ENCODE measurements at regions not wholly inside any gene's neighbourhood (a gene's known extent, or its start where the extent isn't known, plus 50 kb on each side); places are given as distances from the start of the nearest gene placed in this dataset.

DNA sequence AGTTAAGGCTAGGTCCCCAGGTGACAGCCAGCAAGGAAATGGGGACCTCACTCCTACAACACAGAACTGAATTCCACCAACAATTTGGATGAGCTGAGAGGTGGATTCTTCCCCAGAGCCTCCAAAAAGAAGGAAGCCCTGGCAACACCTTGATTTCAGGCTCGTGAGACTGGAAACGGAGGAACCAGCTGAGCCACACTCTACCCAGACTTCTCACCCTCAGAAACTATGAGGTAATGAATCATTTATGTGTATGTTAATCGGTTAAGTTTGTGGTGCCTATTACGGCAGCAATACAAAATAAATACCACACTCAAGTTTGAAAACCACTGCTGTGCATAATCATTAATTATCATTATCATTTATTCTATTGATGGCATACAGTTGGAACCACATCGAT is 532.4 kb upstream of the ANKRD30A start:
- no peak overlapping the region for H3K27ac ChIP-seq (ENCODE audit: low read depth, low read length)
- H3K36me3 ChIP-seq (ENCODE audit: control insufficient read depth, insufficient read depth, low read length): no peaks in the 10 kb centered on the region
- no peak overlapping the region for H3K4me3 ChIP-seq (ENCODE audit: low read length)
- no peaks in the 10 kb centered on the region for H3K4me1 ChIP-seq (ENCODE audit: control insufficient read depth, insufficient read depth, low read length)
- H3K9ac ChIP-seq (ENCODE audit: low read length): no peak overlapping the region
- H3K27me3 ChIP-seq (ENCODE audit: control insufficient read depth, insufficient read depth, low read length): no peaks in the 10 kb centered on the region

DNA sequence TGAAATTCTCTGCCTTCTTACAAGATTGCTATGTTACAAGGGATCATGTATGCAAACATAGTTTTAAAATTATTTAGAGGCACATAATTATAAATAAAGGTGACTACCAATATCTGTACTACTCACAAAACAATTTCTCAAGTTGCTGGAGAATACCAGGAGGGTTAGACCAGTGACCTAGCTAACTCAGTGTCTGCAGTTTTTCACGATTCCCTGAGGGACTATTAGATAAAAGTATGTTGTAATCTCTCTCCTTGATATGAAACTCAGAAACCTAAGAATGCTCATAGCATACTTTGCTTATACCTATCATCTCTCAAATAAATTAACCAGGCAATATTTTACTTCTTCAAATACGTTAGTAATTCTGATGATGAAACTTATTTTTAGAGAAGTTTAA is 534.0 kb upstream of the ANKRD30A start:
- H3K9ac ChIP-seq (ENCODE audit: low read length): no peak overlapping the region
- no peak overlapping the region for H3K27ac ChIP-seq (ENCODE audit: low read depth, low read length)
- H3K4me1 ChIP-seq (ENCODE audit: control insufficient read depth, insufficient read depth, low read length): no peaks in the 10 kb centered on the region
- no peak overlapping the region for H3K4me3 ChIP-seq (ENCODE audit: low read length)
- no peaks in the 10 kb centered on the region for H3K36me3 ChIP-seq (ENCODE audit: control insufficient read depth, insufficient read depth, low read length)
- H3K27me3 ChIP-seq (ENCODE audit: control insufficient read depth, insufficient read depth, low read length): no peaks in the 10 kb centered on the region

DNA sequence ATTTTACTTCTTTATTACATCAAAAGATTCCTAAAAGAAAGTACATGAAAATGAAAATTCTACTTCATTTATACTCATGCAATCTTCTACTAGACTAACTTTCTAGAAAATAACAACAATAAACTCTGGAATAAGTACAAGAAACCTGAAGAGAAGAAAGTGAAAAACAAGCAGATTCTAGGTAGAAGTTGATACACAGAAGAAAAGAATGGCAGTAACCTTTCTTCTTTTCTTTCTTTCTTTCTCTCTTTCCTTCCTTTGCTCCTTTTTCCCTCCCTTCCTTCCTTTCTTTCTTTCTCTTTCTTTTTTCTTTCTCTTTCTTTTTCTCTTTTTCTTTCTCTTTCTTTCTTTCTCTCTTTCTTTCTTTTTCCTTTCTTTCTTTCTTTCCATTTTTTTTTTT is 541.7 kb upstream of the ANKRD30A start:
- Histone ChIP-seq H3K4me1 (ENCODE audit: control insufficient read depth, insufficient read depth, low read length) (no peaks in the 10 kb centered on the region), H3K4me3 (ENCODE audit: low read length) (no peak overlapping the region), H3K36me3 (ENCODE audit: control insufficient read depth, insufficient read depth, low read length) (no peaks in the 10 kb centered on the region), H3K27me3 (ENCODE audit: control insufficient read depth, insufficient read depth, low read length) (no peaks in the 10 kb centered on the region), H3K9ac (ENCODE audit: low read length) (no peak overlapping the region), H3K27ac (ENCODE audit: low read depth, low read length) (no peak overlapping the region)

DNA sequence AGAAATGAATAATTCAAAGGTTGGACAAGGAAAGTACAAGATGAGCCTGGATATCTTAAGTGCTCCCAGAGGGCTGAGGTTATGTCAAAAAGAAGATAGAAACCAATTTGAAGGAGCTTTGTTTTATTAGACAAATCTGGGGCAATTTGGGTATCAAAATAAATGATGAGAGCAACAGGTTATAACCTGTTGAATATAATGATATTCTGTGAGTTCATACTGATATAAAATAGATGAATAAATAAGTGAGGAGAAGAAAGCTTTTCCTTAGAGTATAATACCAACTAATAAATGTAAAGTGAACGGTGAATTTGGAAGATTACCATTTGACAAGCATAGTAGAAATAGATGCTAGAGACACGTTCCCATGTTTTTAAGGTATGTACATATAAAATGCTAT is 544.2 kb upstream of the ANKRD30A start:
- no peaks in the 10 kb centered on the region for H3K36me3 ChIP-seq (ENCODE audit: control insufficient read depth, insufficient read depth, low read length)
- no peak overlapping the region for H3K27ac ChIP-seq (ENCODE audit: low read depth, low read length)
- H3K4me1 ChIP-seq (ENCODE audit: control insufficient read depth, insufficient read depth, low read length): no peaks in the 10 kb centered on the region
- H3K9ac ChIP-seq (ENCODE audit: low read length): no peak overlapping the region
- no peak overlapping the region for H3K4me3 ChIP-seq (ENCODE audit: low read length)
- H3K27me3 ChIP-seq (ENCODE audit: control insufficient read depth, insufficient read depth, low read length): no peaks in the 10 kb centered on the region

DNA sequence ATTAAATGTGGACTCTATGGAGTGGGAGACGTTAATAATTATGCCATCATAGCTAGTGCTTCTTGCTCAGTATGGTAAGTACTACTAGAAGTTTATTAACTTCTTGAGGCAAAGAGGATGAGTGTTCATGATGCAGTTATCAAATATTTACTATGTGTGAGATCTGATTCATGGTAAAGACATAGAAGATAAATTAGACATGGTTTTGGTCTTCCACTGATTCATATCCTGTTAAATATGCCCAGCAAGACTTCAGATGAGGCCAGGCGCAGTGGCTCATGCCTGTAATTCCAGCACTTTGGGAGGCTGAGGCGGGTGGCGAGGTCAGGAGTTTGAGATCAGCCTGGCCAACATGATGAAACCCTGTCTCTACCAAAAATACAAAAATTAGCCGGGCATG is 547.1 kb upstream of the ANKRD30A start:
- Histone ChIP-seq H3K9ac (ENCODE audit: low read length) (no peak overlapping the region), H3K27ac (ENCODE audit: low read depth, low read length) (no peak overlapping the region), H3K4me3 (ENCODE audit: low read length) (no peak overlapping the region), H3K36me3 (ENCODE audit: control insufficient read depth, insufficient read depth, low read length) (no peaks in the 10 kb centered on the region), H3K4me1 (ENCODE audit: control insufficient read depth, insufficient read depth, low read length) (no peaks in the 10 kb centered on the region), H3K27me3 (ENCODE audit: control insufficient read depth, insufficient read depth, low read length) (no peaks in the 10 kb centered on the region)

DNA sequence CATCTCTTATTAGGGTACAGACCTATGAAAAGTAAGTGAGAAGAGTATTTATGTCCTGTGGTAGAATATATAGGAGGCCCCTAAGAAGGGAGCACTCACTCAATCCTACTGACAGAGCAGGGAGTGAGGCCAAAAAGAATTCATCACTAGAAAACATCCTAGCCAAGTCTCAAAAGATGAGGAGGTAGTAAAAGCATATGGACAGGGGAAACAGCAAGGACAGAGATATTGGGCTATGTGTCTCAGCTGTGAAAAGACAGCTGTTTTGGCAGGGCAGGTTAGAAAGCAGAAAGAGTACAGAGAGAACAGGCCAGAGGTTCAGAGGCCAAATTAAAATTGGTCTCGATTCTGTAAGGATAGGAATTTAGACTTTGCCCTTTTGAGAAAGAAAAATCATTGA is 548.3 kb upstream of the ANKRD30A start:
- Histone ChIP-seq H3K27ac (ENCODE audit: low read depth, low read length) (no peak overlapping the region), H3K27me3 (ENCODE audit: control insufficient read depth, insufficient read depth, low read length) (no peaks in the 10 kb centered on the region), H3K9ac (ENCODE audit: low read length) (no peak overlapping the region), H3K36me3 (ENCODE audit: control insufficient read depth, insufficient read depth, low read length) (no peaks in the 10 kb centered on the region), H3K4me1 (ENCODE audit: control insufficient read depth, insufficient read depth, low read length) (no peaks in the 10 kb centered on the region), H3K4me3 (ENCODE audit: low read length) (no peak overlapping the region)

DNA sequence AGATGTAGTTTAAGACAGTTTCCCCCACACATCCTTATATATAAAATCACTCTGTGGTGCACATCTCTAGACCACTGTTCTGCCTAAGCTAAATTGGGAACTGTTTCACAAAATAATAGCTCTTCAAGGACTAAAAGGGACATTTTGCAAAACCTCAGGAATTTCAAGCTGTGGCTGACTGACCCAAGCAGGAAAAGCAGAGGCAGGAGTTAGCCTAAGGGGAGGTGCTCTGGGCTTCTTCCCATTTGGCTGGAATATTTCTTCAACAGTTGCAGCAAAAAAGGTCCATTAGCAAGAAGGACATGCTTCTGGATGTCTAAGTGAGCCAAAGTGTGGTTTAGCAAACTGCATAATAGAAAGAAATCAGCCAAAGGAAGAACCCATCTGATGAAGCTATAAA is 551.2 kb upstream of the ANKRD30A start:
- Histone ChIP-seq H3K4me3 (ENCODE audit: low read length) (no peak overlapping the region), H3K9ac (ENCODE audit: low read length) (no peak overlapping the region), H3K27me3 (ENCODE audit: control insufficient read depth, insufficient read depth, low read length) (no peaks in the 10 kb centered on the region), H3K36me3 (ENCODE audit: control insufficient read depth, insufficient read depth, low read length) (no peaks in the 10 kb centered on the region), H3K27ac (ENCODE audit: low read depth, low read length) (no peak overlapping the region), H3K4me1 (ENCODE audit: control insufficient read depth, insufficient read depth, low read length) (no peaks in the 10 kb centered on the region)

DNA sequence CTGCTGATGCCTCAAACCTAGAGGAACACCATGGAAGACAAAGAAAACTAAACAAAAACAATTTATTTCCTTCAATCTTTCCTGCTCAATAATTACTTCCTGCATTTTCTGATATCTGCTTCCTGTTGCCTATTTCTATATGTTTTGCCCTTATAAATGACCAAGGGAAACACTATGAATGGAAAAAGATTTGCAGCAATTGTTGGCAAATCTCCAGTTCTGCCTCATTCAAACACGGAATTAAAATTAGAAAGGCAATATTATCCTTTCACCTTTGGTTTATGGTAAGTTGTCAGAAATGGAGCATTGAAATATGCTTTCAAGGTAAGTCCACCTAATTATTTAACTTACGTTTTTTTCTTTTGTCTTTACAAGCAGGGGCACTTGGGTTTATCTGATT is 552.2 kb upstream of the ANKRD30A start:
- Histone ChIP-seq H3K9ac (ENCODE audit: low read length) (no peak overlapping the region), H3K27me3 (ENCODE audit: control insufficient read depth, insufficient read depth, low read length) (no peaks in the 10 kb centered on the region), H3K4me3 (ENCODE audit: low read length) (no peak overlapping the region), H3K4me1 (ENCODE audit: control insufficient read depth, insufficient read depth, low read length) (no peaks in the 10 kb centered on the region), H3K36me3 (ENCODE audit: control insufficient read depth, insufficient read depth, low read length) (no peaks in the 10 kb centered on the region), H3K27ac (ENCODE audit: low read depth, low read length) (no peak overlapping the region)

DNA sequence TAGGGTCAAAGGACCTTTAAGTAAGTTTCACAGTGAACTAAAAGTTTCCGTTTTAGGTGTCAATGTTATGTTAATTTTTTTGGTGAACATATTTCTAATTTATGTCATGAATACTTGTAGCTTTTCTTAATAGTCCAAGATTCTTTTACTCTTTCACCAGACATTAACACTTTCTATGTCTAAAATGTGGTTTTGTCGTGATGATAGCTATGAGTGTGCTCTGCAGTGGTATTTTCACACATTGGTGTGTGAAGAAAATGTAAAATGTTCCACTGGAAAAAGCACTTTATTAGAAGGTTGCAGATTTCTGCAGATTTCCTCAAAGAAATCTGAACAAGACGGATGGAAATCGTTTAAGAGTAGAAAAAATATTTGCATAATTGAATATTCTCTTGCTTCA is 561.0 kb upstream of the ANKRD30A start:
- Histone ChIP-seq H3K4me3 (ENCODE audit: low read length) (no peak overlapping the region), H3K9ac (ENCODE audit: low read length) (no peak overlapping the region), H3K27ac (ENCODE audit: low read depth, low read length) (no peak overlapping the region), H3K27me3 (ENCODE audit: control insufficient read depth, insufficient read depth, low read length) (no peaks in the 10 kb centered on the region), H3K4me1 (ENCODE audit: control insufficient read depth, insufficient read depth, low read length) (no peaks in the 10 kb centered on the region), H3K36me3 (ENCODE audit: control insufficient read depth, insufficient read depth, low read length) (no peaks in the 10 kb centered on the region)

DNA sequence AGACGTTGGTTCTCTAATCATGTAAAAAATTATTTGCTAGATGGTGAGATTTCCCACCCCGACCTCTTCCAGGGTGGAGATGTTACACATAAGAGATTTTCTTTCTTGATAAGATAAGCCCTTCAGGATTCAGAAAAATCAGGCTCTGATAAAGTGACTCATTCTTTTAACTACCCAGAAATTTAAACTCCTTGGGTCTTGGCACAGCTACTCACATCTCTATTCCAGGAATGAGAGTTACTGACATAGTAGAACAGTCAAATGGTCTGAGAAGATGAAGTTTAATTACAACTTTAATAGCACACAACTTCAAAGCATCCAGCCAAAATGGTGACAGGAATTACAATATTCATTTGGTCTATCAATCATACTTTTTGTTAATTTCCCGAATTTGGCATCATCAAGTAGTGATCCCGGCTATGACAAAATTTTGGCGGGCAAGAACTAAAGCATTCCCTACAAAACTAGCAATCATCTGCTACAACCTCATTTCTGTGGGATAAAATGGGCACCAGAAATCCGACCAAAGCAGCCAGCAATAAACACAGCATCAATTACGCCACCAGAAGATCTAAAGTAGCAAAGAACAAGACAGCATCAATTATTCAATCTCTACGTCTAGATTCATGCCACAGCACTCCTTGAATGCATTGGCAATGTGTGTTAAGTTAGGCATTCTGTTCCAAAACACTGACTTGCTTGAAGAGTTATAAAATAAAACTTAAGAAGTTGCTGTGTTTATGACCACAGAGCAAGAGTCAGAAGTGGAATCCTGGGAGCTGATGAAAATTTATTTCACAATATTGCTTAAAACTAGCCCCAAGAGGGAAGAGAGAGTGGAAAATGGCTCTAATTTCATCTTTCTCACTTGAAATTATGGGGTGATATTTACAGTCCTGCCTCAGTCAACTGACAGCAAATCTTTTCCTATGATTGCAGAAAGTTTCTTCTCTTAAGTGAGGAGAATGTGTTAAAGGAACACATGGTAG is 565.7 kb upstream of the ANKRD30A start:
- Histone ChIP-seq H3K4me3 (ENCODE audit: low read length) (no peak overlapping the region), H3K27me3 (ENCODE audit: control insufficient read depth, insufficient read depth, low read length) (no peaks in the 10 kb centered on the region), H3K4me1 (ENCODE audit: control insufficient read depth, insufficient read depth, low read length) (no peaks in the 10 kb centered on the region), H3K9ac (ENCODE audit: low read length) (no peak overlapping the region), H3K36me3 (ENCODE audit: control insufficient read depth, insufficient read depth, low read length) (no peaks in the 10 kb centered on the region), H3K27ac (ENCODE audit: low read depth, low read length) (no peak overlapping the region)

DNA sequence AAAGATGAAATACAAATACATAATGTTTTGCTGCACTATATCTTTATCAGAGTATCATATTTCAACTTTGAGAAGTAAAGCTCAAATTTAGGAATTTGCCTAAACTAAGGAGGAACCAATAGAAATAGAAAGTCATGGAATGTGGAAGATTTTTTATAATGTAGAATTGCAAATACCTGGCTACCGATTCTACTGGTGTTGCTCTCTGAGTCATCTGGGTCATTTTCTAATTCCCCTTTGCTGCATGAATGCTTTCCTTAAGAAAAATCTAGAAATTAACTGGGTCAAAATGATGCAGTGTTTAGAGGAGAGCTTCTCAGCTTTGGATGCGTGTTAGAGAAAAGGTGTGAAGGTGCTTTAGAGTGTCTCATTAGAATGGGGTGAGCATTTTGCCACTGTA is 568.9 kb upstream of the ANKRD30A start:
- H3K27ac ChIP-seq (ENCODE audit: low read depth, low read length): no peak overlapping the region
- H3K36me3 ChIP-seq (ENCODE audit: control insufficient read depth, insufficient read depth, low read length): no peaks in the 10 kb centered on the region
- H3K4me3 ChIP-seq (ENCODE audit: low read length): no peak overlapping the region

DNA sequence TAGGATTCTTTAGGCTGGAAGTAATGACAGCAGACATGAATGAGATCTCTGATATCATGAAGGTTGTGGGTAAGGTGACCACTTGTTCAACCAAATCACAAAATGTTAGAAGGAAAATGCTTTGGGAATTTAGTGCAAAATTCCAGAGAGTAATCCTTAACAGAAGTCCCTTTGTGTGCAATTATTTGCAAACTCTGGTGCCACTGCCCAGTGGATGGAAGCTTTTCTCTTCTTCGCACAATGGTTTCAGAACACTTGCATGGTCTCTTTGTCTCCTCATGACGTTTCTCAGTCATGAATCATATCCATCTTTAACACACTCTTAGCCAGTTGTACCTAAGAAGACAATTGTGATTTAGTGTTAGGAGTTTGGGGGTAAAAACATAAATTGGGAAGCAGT is 570.4 kb upstream of the ANKRD30A start:
- no peaks in the 10 kb centered on the region for H3K27me3 ChIP-seq (ENCODE audit: control insufficient read depth, insufficient read depth, low read length)
- no peak overlapping the region for H3K9ac ChIP-seq (ENCODE audit: low read length)
- no peak overlapping the region for H3K4me3 ChIP-seq (ENCODE audit: low read length)
- no peaks in the 10 kb centered on the region for H3K4me1 ChIP-seq (ENCODE audit: control insufficient read depth, insufficient read depth, low read length)
- no peak overlapping the region for H3K27ac ChIP-seq (ENCODE audit: low read depth, low read length)
- H3K36me3 ChIP-seq (ENCODE audit: control insufficient read depth, insufficient read depth, low read length): no peaks in the 10 kb centered on the region

More for the DNA sequence above, 568.9 kb upstream of the ANKRD30A start:
- Histone ChIP-seq H3K9ac (ENCODE audit: low read length) (no peak overlapping the region), H3K27me3 (ENCODE audit: control insufficient read depth, insufficient read depth, low read length) (no peaks in the 10 kb centered on the region), H3K4me1 (ENCODE audit: control insufficient read depth, insufficient read depth, low read length) (no peaks in the 10 kb centered on the region)

DNA sequence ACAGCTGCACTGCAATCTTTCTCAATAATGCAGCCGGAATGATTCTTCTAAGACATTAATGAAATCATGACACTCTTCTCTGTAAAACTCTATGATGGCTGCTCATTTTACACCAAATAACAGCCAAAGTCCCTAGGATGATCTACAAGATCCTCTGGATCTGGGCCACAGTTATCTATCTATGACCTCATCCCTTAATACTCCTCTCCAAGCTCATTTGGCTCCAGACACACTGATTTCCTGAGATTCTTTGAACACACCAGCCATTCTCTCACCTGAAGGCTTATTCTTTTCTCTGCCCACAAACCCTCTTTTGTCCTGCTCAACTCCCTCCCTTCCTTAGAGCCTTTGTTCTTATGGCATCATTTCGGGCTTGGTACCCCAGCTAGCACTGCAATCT is 577.4 kb upstream of the ANKRD30A start:
- Histone ChIP-seq H3K36me3 (ENCODE audit: control insufficient read depth, insufficient read depth, low read length) (no peaks in the 10 kb centered on the region), H3K9ac (ENCODE audit: low read length) (no peak overlapping the region), H3K4me3 (ENCODE audit: low read length) (no peak overlapping the region), H3K27me3 (ENCODE audit: control insufficient read depth, insufficient read depth, low read length) (no peaks in the 10 kb centered on the region), H3K27ac (ENCODE audit: low read depth, low read length) (no peak overlapping the region), H3K4me1 (ENCODE audit: control insufficient read depth, insufficient read depth, low read length) (no peaks in the 10 kb centered on the region)

Data from rectal smooth muscle tissue (tissue), 1 donor.